Mesenteric fat pad (tissue), 1 donor: ENCODE measurements at regions not wholly inside any gene's neighbourhood (a gene's known extent, or its start where the extent isn't known, plus 50 kb on each side); places are given as distances from the start of the nearest gene placed in this dataset.

Experiments used
- DNase-seq: peaks from one replicate; pipeline ENCODE4 v3.0.0-alpha.2; 2020; ENCODE audit warnings: low spot score
- donor health status: DM: yes; HTN: yes; CAD: no.

- DNase-seq: no peak
Observed at GRCh38 chr2:64769392-64770044, 115.8 kb upstream of the SERTAD2 start.

- DNase-seq: no peak
Observed at GRCh38 chr2:64770137-64770780, 116.5 kb upstream of the SERTAD2 start.

DNA sequence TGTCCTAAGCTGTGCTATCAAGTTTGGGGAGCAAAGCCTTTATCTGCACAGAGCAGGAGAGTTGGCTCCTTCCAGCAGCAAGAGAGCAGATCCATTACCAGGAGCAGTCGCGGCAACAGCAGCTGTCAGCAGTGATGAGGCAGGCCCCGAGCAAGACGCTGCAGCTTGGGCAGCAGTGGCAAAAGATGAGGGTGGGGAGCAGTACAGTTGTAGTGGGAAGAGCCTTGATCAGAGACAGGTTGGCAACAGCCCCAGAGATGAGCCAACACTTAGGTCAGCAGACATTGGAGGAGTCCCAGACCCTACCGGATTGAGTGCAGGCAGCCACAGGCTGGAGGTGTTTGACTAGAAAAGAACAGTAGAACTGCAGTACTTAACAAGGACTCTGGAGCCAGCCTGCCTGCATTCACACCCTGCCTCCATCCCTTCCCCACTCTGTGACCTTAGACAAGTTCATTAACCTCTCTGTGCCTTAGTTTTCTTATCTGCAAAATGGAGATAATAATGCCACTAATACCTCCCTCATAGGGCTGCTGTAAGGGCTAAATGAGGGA, 117.1 kb upstream of the SERTAD2 start:
- no peak for DNase-seq

DNA sequence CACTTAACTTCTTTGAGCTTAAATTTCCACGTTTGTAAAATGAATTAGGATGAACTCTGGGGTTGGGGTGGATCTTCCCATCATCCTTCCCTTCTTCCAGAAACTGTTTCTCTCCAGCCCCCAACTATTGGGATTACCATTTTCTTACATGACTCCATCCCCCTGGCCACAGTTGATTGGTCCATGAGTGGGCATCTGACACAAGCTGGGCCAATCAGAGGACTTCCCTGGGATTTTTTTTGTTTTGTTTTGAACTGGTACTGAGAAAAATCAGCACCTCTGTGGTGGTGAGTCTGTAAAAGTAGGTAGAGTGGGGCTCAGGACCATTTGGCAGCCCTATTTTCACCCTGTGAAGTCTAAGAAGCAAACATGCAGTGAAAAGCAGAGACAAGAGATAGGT, 118.0 kb upstream of the SERTAD2 start:
- no peak for DNase-seq

GRCh38 chr2:64773461-64774118, 119.9 kb upstream of the SERTAD2 start:
- DNase-seq: no peak

DNA sequence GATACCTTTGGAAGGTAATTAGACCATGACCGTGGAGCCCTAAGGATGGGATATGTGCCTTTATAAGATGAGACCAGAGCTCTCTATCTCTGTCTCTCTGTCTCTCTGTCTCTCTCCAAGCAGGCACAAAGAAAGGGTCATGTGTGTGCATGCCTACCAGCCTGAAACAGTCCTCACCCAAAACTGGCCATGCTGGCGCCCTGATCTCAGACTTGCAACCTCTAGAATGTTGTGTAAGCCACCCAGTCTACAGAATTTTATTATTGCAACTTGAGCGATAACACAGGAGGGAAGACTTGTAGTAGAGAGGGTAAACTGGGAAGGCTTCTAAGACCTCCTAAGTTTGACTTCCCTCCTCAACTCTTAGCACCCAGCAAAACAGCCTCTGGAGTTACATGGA, 124.1 kb upstream of the SERTAD2 start:
- DNase-seq: no peak

- DNase-seq: no peak
Observed at GRCh38 chr2:64779117-64779690, 125.5 kb upstream of the SERTAD2 start.

- no peak for DNase-seq
Observed at GRCh38 chr2:64780041-64780440, 126.3 kb upstream of the SERTAD2 start.

GRCh38 chr2:64781711-64782390, 128.1 kb upstream of the SERTAD2 start:
- no peak for DNase-seq

GRCh38 chr2:64784168-64785061, 130.7 kb upstream of the SERTAD2 start:
- DNase-seq: no peak

GRCh38 chr2:64785245-64785644, 131.5 kb upstream of the SERTAD2 start:
- DNase-seq: no peak

DNA sequence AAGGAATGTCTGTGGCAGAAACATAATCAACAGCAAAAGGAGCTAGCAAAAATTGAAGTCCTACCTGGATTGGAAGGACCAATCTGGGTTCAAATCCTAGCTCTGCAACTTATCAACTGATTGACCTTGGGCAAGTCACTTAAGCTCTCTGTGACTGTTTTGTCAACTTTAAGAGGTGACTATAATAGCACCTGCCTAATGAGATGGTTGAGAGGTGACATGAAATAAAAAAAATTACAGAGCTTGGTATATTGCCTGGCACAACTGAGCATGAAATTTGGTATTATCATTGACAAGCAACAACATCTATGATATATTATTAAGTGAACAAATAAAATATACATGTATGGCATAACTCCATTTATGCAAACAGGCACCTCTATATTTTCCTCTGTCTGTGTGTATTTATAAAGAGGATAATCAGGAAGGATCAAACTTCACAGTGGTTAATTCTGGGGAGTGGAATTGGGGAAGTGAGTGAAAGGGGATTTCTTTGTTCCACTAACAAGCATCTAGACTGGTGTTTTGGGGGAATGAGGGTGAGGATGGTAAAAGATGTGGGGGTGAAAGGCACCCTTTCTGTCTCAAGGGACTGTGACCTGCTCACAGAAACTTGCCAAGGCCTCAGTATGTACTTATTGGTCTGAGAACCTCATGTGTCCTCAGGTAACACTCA, 132.8 kb upstream of the SERTAD2 start:
- DNase-seq: no peak

GRCh38 chr2:64787019-64787365, 133.3 kb upstream of the SERTAD2 start:
- DNase-seq: no peak

DNA sequence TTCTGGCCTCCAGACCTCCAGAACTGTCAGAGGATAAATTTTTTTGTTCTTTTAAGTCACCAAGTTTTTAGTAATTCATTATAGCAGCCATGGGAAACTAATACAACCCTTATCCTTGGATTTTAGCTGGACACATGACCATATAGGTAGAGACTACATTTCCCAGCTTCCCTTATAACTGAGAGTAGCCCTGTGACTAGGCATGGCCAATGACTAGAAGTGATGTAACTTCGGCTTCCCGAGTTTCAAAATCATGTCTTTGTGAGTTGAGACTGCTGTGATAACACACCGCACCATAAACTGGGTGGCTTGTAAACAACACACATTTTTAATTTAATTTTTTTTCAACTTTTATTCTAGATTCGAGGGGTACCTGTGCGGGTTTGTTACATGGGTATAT, 134.0 kb upstream of the SERTAD2 start:
- no peak for DNase-seq

GRCh38 chr2:64789466-64790320, 136.0 kb upstream of the SERTAD2 start:
- DNase-seq: no peak

DNA sequence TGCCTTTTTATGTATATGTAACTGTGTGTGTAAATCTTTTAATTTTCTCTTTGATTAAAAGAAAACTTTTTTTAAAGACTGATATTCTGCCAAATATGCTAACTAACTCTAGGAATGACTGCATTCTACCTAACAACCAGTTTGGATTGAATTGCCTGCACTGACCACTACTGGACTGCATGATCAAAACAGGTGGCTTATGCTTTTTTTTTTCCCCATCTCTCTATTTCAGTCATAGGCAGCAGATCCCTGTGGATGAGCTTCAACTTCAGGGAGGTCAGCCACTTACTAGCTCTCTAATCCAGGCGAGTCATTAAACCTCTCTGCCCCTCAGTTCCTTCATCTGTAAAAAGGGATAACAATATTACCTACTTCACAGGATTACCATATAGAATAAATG, 138.6 kb upstream of the SERTAD2 start:
- DNase-seq: no peak

GRCh38 chr2:64792995-64793639, 139.4 kb upstream of the SERTAD2 start:
- DNase-seq: no peak

- DNase-seq: no peak
Observed at GRCh38 chr2:64793701-64794100, 140.0 kb upstream of the SERTAD2 start.
